ENCODE measurements at regions not wholly inside any gene's neighbourhood (a gene's known extent, or its start where the extent isn't known, plus 50 kb on each side); places are given as distances from the start of the nearest gene placed in this dataset.

DNA sequence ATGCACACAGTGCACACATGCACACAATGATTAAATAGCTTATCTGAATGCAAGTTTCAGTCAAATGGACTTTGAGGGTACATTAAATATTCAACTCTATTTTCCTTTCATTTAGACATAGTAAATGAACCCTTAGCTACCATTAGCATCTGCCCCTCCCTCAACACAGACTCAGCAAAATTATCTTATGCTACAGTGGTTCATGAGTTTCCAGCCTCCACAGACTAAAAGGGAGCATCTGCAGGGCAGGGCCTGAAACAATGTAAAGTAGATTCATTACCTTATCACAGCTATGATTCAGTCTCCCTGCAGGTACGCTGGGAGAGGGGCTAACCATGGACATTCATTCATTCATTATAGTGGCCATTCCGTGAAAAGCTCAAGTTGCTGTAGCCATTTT, 329.1 kb downstream of the VGLL3 start:
- POLR2A ChIA-PET: no interaction called here
- DNase-seq (ENCODE audit: low read depth): no peak
- H3K27me3 ChIP-seq (ENCODE audit: control insufficient read depth, insufficient read depth, low read length): no peaks in the 10 kb centered on the region
- no peak overlapping the region for H3K4me3 ChIP-seq (ENCODE audit: low read depth, low read length)
- CTCF ChIA-PET: interaction anchor here (1.8 kb wide), 1 partner anchor 10 kb away, joined by 4 read pairs; no protein-coding TSS in a partner anchor
- TF ChIP-seq, protein P1, sequence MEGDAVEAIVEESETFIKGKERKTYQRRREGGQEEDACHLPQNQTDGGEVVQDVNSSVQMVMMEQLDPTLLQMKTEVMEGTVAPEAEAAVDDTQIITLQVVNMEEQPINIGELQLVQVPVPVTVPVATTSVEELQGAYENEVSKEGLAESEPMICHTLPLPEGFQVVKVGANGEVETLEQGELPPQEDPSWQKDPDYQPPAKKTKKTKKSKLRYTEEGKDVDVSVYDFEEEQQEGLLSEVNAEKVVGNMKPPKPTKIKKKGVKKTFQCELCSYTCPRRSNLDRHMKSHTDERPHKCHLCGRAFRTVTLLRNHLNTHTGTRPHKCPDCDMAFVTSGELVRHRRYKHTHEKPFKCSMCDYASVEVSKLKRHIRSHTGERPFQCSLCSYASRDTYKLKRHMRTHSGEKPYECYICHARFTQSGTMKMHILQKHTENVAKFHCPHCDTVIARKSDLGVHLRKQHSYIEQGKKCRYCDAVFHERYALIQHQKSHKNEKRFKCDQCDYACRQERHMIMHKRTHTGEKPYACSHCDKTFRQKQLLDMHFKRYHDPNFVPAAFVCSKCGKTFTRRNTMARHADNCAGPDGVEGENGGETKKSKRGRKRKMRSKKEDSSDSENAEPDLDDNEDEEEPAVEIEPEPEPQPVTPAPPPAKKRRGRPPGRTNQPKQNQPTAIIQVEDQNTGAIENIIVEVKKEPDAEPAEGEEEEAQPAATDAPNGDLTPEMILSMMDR (IDR thresholded peaks at IDR 0.05; ENCODE audit: insufficient read depth, low read depth, low read length): no peak
- no peaks in the 10 kb centered on the region for H3K36me3 ChIP-seq (ENCODE audit: control insufficient read depth, insufficient read depth, low read length)

DNA sequence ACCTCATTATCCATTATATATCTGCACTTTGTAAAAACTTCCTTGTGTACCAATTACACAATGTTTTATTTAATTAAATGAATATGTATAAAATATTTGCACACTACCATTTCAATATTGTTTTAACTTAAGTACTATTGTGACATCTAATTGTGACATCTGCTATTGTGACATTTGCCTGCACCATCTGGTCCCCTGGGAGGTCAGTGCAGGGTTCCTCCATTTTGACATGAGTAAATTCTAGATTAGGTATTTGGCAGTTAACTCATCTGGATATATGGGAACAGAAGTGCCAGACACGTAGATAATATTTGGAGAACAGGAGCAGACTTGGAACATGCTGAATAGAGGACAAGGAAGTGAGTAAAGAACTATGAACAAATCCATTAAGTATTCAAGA, 332.1 kb downstream of the VGLL3 start:
- POLR2A ChIA-PET: no interaction called here
- Histone ChIP-seq H3K4me3 (ENCODE audit: low read depth, low read length) (no peak overlapping the region), H3K36me3 (ENCODE audit: control insufficient read depth, insufficient read depth, low read length) (no peaks in the 10 kb centered on the region), H3K27me3 (ENCODE audit: control insufficient read depth, insufficient read depth, low read length) (no peaks in the 10 kb centered on the region)
- TF ChIP-seq, protein P1 (IDR thresholded peaks at IDR 0.05; ENCODE audit: insufficient read depth, low read depth, low read length): no peak
- CTCF ChIA-PET: no interaction called here
- no peak for DNase-seq (ENCODE audit: low read depth)

DNA sequence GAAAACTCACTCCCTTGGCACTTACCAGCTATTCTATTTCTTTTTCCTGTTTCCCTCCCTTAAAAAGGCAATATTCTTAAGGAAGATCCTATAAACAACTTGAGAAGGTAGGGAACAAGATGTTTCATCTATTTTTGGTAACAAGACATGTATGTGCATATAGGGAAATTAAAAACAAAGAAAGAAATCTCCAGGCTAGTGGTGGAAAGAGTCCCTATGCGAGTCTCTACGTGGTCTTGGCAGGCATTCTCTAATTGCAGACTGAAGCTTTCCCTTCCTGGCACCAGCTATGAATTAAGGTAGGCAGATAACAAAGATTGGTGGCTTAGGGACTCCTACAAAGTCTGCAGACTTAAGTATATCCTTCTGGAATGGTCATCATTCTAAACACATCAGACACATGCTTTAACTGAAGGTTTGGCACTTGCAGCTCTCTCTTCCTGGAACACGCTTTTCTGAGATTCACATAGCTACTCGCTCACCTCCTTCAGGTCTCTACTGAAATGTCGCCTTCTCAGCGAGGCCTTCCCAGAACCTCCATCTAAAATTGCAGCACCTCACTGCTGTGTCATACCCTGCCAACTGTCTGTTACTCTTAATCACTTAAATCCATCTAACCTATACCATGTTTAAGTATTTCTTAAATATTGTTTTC, 336.0 kb downstream of the VGLL3 start:
- TF ChIP-seq, protein P1 (IDR thresholded peaks at IDR 0.05; ENCODE audit: insufficient read depth, low read depth, low read length): no peak
- DNase-seq (ENCODE audit: low read depth): no peak
- Histone ChIP-seq H3K27me3 (ENCODE audit: control insufficient read depth, insufficient read depth, low read length) (no peaks in the 10 kb centered on the region), H3K4me3 (ENCODE audit: low read depth, low read length) (no peak overlapping the region), H3K36me3 (ENCODE audit: control insufficient read depth, insufficient read depth, low read length) (no peaks in the 10 kb centered on the region)
- ChIA-PET CTCF (no interaction called here), POLR2A (no interaction called here)

DNA sequence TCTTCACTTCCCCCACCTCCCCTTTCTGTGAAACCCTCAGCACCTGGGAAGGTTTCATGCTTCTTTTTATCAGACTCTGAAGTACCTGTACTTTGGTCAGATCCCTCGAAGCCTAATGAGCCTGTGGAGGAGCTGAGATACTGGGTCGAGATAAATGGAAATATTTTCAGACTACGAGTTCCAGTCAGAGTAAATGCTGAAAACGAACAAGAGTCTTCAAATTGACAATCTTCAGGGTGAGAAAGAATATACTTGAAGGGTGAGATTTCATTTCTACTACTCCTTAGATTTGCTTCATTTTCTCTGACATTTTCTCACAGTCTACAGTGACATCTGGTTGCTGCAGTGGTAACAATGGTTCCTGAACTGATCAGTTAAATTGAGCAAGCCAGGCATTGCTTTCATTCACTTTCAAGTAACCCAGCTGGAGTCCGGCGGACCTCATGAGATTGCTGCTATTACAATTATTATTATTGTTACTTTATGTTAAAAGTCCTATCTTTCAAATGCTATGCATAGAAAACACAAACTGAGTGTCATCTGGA, 337.2 kb downstream of the VGLL3 start:
- no peaks in the 10 kb centered on the region for H3K27me3 ChIP-seq (ENCODE audit: control insufficient read depth, insufficient read depth, low read length)
- no peaks in the 10 kb centered on the region for H3K36me3 ChIP-seq (ENCODE audit: control insufficient read depth, insufficient read depth, low read length)
- H3K4me3 ChIP-seq (ENCODE audit: low read depth, low read length): no peak overlapping the region
- ChIA-PET CTCF (no interaction called here), POLR2A (no interaction called here)
- TF ChIP-seq, protein P1 (IDR thresholded peaks at IDR 0.05; ENCODE audit: insufficient read depth, low read depth, low read length): no peak
- DNase-seq (ENCODE audit: low read depth): no peak

DNA sequence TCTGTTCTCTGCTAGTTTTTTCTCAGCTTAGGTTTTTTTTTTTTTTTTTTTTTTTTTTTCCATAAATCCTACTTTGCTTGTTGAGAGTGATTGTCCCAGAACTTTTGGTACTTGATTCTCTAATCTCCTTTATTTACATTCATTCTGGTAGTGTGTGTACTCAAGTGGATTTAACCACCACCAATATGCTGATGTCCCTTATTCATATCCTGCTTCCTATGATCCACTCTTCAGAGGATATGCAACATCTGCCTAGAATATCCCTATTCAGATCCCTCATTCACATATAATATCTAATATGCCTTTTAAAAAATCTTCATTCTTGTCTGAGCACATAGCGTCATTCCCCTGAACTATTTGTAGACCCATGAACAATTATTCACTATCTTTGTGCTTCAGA, 342.9 kb downstream of the VGLL3 start:
- H3K4me3 ChIP-seq (ENCODE audit: low read depth, low read length): no peak overlapping the region
- H3K36me3 ChIP-seq (ENCODE audit: control insufficient read depth, insufficient read depth, low read length): no peaks in the 10 kb centered on the region
- no peaks in the 10 kb centered on the region for H3K27me3 ChIP-seq (ENCODE audit: control insufficient read depth, insufficient read depth, low read length)
- ChIA-PET CTCF (interaction anchor here (0.6 kb wide), 1 partner anchor 933 kb away, joined by 5 read pairs; no protein-coding TSS in a partner anchor), POLR2A (no interaction called here)
- no peak for DNase-seq (ENCODE audit: low read depth)
- TF ChIP-seq, protein P1 (IDR thresholded peaks at IDR 0.05; ENCODE audit: insufficient read depth, low read depth, low read length): no peak
